ENCODE measurements at regions not wholly inside any gene's neighbourhood (a gene's known extent, or its start where the extent isn't known, plus 50 kb on each side); places are given as distances from the start of the nearest gene placed in this dataset.

DNA sequence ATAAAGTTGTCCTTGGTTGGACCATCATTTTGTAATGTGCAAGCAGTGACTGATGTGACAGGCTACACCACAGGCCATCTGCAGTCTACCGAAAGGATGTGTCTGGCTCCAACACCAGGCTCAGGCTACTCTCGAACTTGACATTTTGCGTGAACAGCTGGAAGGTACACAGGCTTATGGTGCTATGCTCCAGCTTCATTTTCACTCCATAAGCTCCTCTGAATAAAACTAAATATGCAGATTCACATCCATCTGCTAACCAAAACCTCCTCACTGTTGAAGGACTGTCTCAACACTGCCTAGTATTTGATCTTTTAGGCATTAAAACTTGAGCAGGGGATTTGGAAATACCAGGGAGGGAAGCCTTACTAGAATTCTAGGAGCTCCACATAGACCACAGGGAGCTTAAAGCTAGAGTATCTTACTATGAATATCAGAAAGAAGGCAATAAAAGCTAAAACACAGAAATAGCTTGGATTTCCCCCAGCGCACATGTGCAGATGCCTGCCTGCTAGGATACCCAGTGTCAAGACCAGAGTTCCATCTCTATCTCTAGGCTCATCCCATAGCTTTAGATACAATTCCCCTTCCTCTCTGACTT lies 383.9 kb upstream of the FAT3 start:
- no peaks in the 10 kb centered on the region for H3K27me3 ChIP-seq (replicated peaks; ENCODE audit: insufficient read depth)
- no peak overlapping the region for H3K27ac ChIP-seq
- no peak overlapping the region for H3K4me3 ChIP-seq
- H3K36me3 ChIP-seq, result no peaks in the 10 kb centered on the region
- DNase-seq (ENCODE audit: low spot score), result no peak
- H3K9me3 ChIP-seq, result no peaks in the 10 kb centered on the region
- TF ChIP-seq, protein P1, sequence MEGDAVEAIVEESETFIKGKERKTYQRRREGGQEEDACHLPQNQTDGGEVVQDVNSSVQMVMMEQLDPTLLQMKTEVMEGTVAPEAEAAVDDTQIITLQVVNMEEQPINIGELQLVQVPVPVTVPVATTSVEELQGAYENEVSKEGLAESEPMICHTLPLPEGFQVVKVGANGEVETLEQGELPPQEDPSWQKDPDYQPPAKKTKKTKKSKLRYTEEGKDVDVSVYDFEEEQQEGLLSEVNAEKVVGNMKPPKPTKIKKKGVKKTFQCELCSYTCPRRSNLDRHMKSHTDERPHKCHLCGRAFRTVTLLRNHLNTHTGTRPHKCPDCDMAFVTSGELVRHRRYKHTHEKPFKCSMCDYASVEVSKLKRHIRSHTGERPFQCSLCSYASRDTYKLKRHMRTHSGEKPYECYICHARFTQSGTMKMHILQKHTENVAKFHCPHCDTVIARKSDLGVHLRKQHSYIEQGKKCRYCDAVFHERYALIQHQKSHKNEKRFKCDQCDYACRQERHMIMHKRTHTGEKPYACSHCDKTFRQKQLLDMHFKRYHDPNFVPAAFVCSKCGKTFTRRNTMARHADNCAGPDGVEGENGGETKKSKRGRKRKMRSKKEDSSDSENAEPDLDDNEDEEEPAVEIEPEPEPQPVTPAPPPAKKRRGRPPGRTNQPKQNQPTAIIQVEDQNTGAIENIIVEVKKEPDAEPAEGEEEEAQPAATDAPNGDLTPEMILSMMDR (IDR thresholded peaks at IDR 0.05), result no peak
- H3K4me1 ChIP-seq (ENCODE audit: control insufficient read depth in 1 of 2, low read depth in 2 of 2), result no peaks in the 10 kb centered on the region
- ATAC-seq (ENCODE audit: insufficient number of reproducible peaks, low FRiP score, low read depth), result no peak

DNA sequence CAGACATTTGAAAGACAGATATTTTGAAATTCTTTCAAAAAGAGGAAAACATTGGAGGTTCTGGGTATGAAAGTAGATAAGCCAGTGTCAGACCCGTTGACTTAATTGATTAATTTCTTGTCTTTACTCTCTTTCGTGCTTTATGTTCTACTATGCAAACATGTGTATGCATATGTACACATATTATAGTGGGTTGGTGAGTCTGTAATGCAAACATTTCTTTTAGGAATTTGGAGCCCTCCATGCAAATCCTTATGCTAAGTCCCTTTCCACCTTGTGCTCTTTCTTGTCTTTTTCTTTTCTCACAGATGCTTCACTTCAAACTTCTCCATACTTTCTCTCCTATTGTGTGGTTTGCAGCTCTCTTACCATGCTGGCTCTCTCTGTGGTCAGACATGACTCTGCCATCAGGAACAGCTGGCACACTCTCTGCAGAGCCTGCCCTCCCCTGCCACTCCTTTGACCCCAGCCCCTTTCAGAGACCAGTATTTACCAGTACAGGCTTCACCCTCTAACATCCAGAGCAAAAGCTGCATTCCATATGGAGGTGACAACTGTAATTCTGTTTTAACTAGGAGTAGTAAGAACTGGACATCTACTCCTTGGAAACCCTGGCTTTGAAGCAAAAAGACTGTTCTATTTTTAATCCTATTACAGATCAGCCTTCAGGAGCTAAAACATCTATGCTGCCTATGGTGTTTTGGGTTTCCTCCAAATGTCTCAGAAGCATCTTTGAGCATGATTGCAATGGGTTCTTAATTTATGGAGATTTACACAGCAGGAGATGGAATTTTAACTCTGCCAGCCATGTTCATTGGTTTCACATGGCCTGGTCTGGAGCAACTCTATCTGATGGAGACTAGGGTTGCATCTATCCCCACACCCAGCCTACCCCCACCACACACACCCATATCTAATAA lies 386.9 kb upstream of the FAT3 start:
- Histone ChIP-seq H3K4me3 (no peak overlapping the region), H3K9me3 (no peaks in the 10 kb centered on the region), H3K27me3 (replicated peaks; ENCODE audit: insufficient read depth) (no peaks in the 10 kb centered on the region), H3K4me1 (ENCODE audit: control insufficient read depth in 1 of 2, low read depth in 2 of 2) (no peaks in the 10 kb centered on the region), H3K27ac (no peak overlapping the region), H3K36me3 (no peaks in the 10 kb centered on the region)
- TF ChIP-seq, protein P1 (IDR thresholded peaks at IDR 0.05), result no peak
- DNase-seq (ENCODE audit: low spot score) (no peak), ATAC-seq (ENCODE audit: insufficient number of reproducible peaks, low FRiP score, low read depth) (no peak)

DNA sequence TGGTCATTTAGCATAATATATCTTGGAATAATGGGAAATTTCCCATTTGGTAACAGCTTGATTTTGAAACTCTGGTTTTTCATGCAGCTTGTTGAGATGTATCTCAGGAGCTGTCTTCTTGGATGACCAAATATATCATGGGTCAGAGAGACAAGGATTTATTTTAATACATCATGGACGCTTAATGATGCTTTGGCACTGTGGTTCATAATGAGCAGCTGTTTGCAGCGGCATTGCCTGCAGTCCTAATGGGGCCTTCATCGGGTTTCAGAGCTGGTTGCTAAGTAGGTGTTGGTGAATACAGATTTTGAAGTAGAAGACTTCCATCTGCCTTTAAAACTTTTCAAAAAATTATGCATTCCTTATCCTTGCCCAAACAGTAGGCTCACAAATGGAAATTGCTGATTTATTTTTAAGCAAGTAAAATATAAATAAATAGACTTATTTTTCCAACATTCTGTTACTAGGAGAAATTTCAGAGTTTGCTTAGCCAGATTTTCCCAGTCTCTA lies 389.5 kb upstream of the FAT3 start:
- no peaks in the 10 kb centered on the region for H3K9me3 ChIP-seq
- TF ChIP-seq, protein P1 (IDR thresholded peaks at IDR 0.05), result no peak

DNA sequence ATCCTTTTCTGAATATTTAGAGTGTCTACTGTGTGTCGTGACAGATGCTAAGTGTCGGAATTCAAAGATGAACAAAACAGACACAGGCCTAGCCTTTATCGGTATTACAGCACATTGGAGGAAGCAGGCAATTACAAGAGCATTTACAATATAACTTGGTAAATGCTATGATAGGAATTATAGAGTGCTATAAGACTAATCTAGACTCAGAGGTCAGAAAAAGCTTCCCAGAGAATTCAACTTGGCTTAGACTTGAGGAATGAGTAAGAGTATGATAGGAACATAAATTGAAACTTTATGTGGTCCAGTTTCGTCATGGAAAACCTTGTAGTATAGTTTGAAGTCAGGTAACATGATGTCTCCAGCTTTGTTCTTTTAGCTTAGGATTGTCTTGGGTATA lies 395.7 kb upstream of the FAT3 start:
- DNase-seq (ENCODE audit: low spot score) (no peak), ATAC-seq (ENCODE audit: insufficient number of reproducible peaks, low FRiP score, low read depth) (no peak)
- Histone ChIP-seq H3K27me3 (replicated peaks; ENCODE audit: insufficient read depth) (no peaks in the 10 kb centered on the region), H3K27ac (no peak overlapping the region), H3K9me3 (no peaks in the 10 kb centered on the region), H3K36me3 (no peaks in the 10 kb centered on the region), H3K4me3 (no peak overlapping the region), H3K4me1 (ENCODE audit: control insufficient read depth in 1 of 2, low read depth in 2 of 2) (no peaks in the 10 kb centered on the region)
- TF ChIP-seq, protein P1 (IDR thresholded peaks at IDR 0.05), result no peak

More for the DNA sequence above, 389.5 kb upstream of the FAT3 start:
- Histone ChIP-seq H3K36me3 (no peaks in the 10 kb centered on the region), H3K4me1 (ENCODE audit: control insufficient read depth in 1 of 2, low read depth in 2 of 2) (no peaks in the 10 kb centered on the region), H3K4me3 (no peak overlapping the region), H3K27me3 (replicated peaks; ENCODE audit: insufficient read depth) (no peaks in the 10 kb centered on the region), H3K27ac (no peak overlapping the region)
- DNase-seq (ENCODE audit: low spot score) (no peak), ATAC-seq (ENCODE audit: insufficient number of reproducible peaks, low FRiP score, low read depth) (no peak)

DNA sequence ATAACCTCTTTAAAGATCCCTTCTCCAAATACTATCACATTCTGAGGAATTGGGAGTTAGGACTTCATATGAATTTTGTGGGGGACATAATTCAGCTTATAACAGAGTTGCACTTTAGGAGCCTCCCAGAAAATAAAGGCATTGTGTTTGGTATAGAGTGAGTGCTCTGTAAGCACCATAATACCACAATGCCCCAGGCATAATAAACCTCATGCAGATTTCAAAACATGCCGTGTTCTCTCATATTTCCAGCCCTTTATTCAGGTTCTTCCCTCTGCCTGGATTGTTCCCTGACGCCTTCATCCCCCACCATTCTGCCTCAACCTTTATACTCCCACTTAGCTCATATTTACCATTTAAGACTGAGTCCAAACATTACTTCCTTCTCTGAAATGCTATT lies 398.8 kb upstream of the FAT3 start:
- Histone ChIP-seq H3K36me3 (no peaks in the 10 kb centered on the region), H3K4me3 (no peak overlapping the region), H3K27me3 (replicated peaks; ENCODE audit: insufficient read depth) (no peaks in the 10 kb centered on the region), H3K9me3 (no peaks in the 10 kb centered on the region), H3K27ac (no peak overlapping the region), H3K4me1 (ENCODE audit: control insufficient read depth in 1 of 2, low read depth in 2 of 2) (no peaks in the 10 kb centered on the region)
- ATAC-seq (ENCODE audit: insufficient number of reproducible peaks, low FRiP score, low read depth) (no peak), DNase-seq (ENCODE audit: low spot score) (no peak)
- TF ChIP-seq, protein P1 (IDR thresholded peaks at IDR 0.05), result no peak
